HEK293T (cell line): ENCODE measurements at regions not wholly inside any gene's neighbourhood (a gene's known extent, or its start where the extent isn't known, plus 50 kb on each side); places are given as distances from the start of the nearest gene placed in this dataset.

Experiments
- CTCF ChIA-PET: fragments of 350-600 bp; formaldehyde crosslinking; extraction: SDS; loops from one replicate; lab custom pipeline; 2021; ENCODE audit warnings: antibody characterized with exemption, inconsistent platforms; lab: Yijun Ruan, JAX
- POLR2A ChIA-PET: fragments of 350-600 bp; formaldehyde crosslinking; extraction: SDS; loops from one replicate; lab custom pipeline; 2020; ENCODE audit warnings: antibody characterized with exemption, inconsistent platforms; lab: Yijun Ruan, JAX
- DNase-seq: peaks from one replicate; pipeline ENCODE4 v3.0.0; 2012; ENCODE audit warnings: mixed read lengths; ENCODE audit errors: extremely low spot score
- ARNT ChIP-seq: fragments of 450-650 bp; IDR thresholded peaks from 2 replicates; pipeline ENCODE4 v1.6.1; 2017; ENCODE audit warnings: mild to moderate bottlenecking
- BHLHE40 ChIP-seq: fragments of 450-650 bp; IDR thresholded peaks from 2 replicates; pipeline ENCODE4 v1.6.1; 2016; ENCODE audit warnings: mild to moderate bottlenecking, moderate library complexity, borderline replicate concordance
- CTBP1 ChIP-seq: fragments of 450-650 bp; IDR thresholded peaks from 2 replicates; pipeline ENCODE4 v1.6.1; 2016; ENCODE audit warnings: borderline replicate concordance
- ELF4 ChIP-seq: fragments of 450-650 bp; IDR thresholded peaks from 2 replicates; pipeline ENCODE4 v1.6.1; 2017; ENCODE audit warnings: antibody characterized with exemption
- FOXA1 ChIP-seq: fragments of 450-650 bp; IDR thresholded peaks from 2 replicates; pipeline ENCODE4 v1.6.1; 2016; ENCODE audit warnings: mild to moderate bottlenecking
- FOXK2 ChIP-seq: fragments of 450-650 bp; IDR thresholded peaks from 2 replicates; pipeline ENCODE4 v1.6.1; 2016; ENCODE audit warnings: mild to moderate bottlenecking
- FOXM1 ChIP-seq: fragments of 450-650 bp; IDR thresholded peaks from 2 replicates; pipeline ENCODE4 v1.6.1; 2017; ENCODE audit warnings: mild to moderate bottlenecking, borderline replicate concordance
- HDGF ChIP-seq: fragments of 450-650 bp; IDR thresholded peaks from 2 replicates; pipeline ENCODE4 v1.6.1; 2017; ENCODE audit warnings: antibody characterized with exemption, borderline replicate concordance
- L3MBTL2 ChIP-seq: fragments of 450-650 bp; conservative IDR thresholded peaks from 2 replicates; pipeline ENCODE4 v1.6.1; 2016; ENCODE audit warnings: mild to moderate bottlenecking
- LEF1 ChIP-seq: fragments of 450-650 bp; IDR thresholded peaks from 2 replicates; pipeline ENCODE4 v1.6.1; 2017; ENCODE audit warnings: mild to moderate bottlenecking, borderline replicate concordance
- NFRKB ChIP-seq: fragments of 450-650 bp; IDR thresholded peaks from 2 replicates; pipeline ENCODE4 v1.6.1; 2016; ENCODE audit warnings: mild to moderate bottlenecking, moderate library complexity
- SP1 ChIP-seq: fragments of 450-650 bp; IDR thresholded peaks from 2 replicates; pipeline ENCODE4 v1.6.1; 2017
- SUZ12 ChIP-seq: fragments of 450-650 bp; IDR thresholded peaks from 2 replicates; pipeline ENCODE4 v1.6.1; 2016; ENCODE audit warnings: mild to moderate bottlenecking
- TARDBP ChIP-seq: fragments of 450-650 bp; IDR thresholded peaks from 2 replicates; pipeline ENCODE4 v1.6.1; 2016
- ZNF384 ChIP-seq: fragments of 450-650 bp; IDR thresholded peaks from 2 replicates; pipeline ENCODE4 v1.6.1; 2016
- TF ChIP-seq, protein P1 (sequence below): fragments of 450-650 bp; IDR thresholded peaks from 2 replicates; pipeline ENCODE4 v1.6.1; 2016

- TF ChIP-seq FOXA1 (no peak), NFRKB (no peak), ELF4 (no peak), BHLHE40 (no peak), SUZ12 (no peak), ZNF384 (no peak), ARNT (no peak), HDGF (no peak), TARDBP (no peak), L3MBTL2 (no peak), FOXK2 (no peak), CTBP1 (no peak), SP1 (no peak), LEF1 (no peak), FOXM1 (no peak)
- TF ChIP-seq, protein P1, sequence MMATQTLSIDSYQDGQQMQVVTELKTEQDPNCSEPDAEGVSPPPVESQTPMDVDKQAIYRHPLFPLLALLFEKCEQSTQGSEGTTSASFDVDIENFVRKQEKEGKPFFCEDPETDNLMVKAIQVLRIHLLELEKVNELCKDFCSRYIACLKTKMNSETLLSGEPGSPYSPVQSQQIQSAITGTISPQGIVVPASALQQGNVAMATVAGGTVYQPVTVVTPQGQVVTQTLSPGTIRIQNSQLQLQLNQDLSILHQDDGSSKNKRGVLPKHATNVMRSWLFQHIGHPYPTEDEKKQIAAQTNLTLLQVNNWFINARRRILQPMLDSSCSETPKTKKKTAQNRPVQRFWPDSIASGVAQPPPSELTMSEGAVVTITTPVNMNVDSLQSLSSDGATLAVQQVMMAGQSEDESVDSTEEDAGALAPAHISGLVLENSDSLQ: no peak
- no peak for DNase-seq
- ChIA-PET CTCF (no interaction called here), POLR2A (no interaction called here)
Observed at GRCh38 chr18:60892855-60893254, 440.4 kb upstream of the CDH20 start.

DNA sequence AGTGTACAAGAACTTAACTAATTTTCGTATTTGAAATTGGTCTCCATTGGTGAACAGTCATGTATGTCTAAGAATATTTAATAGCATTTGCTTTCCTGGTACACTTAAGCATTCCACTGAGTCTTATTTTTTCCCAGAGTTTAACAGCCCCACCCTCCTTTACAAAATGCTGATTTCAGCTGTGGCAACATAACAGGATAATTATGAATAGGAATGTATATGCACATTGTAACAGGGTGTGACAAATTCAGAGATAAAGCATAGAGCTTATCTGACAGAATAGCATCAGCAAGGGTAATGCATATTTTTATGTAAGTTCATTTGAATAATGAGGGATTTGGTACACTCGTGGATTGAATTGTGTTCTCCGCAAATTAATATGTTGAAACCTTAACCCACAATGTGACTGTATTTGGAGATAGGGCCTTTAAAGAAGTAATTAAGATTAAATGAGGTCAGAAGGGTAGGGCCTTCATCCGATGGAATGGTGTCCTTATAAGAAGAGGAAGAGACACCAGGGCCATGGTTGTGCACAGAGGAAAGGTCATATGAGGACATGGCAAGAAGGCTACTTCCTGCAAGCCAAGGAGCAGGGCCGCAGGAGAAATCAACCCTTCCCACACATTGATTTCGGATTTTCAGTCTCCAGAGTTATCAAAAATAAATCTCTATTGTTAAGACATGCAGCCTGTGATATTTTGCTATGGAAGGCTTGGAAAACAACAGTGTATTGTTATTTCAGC is 439.7 kb upstream of the CDH20 start:
- no peak for DNase-seq
- ChIA-PET CTCF (no interaction called here), POLR2A (no interaction called here)
- TF ChIP-seq ARNT: no peak
- TF ChIP-seq L3MBTL2: no peak
- TF ChIP-seq, protein P1: no peak
- TF ChIP-seq ZNF384: no peak
- no peak for TF ChIP-seq LEF1
- no peak for TF ChIP-seq NFRKB
- TF ChIP-seq FOXM1: no peak
- TF ChIP-seq TARDBP: no peak
- no peak for TF ChIP-seq SP1
- TF ChIP-seq FOXK2: no peak
- TF ChIP-seq ELF4: no peak
- TF ChIP-seq SUZ12: no peak
- TF ChIP-seq HDGF: no peak
- TF ChIP-seq FOXA1: no peak
- TF ChIP-seq BHLHE40: no peak

DNA sequence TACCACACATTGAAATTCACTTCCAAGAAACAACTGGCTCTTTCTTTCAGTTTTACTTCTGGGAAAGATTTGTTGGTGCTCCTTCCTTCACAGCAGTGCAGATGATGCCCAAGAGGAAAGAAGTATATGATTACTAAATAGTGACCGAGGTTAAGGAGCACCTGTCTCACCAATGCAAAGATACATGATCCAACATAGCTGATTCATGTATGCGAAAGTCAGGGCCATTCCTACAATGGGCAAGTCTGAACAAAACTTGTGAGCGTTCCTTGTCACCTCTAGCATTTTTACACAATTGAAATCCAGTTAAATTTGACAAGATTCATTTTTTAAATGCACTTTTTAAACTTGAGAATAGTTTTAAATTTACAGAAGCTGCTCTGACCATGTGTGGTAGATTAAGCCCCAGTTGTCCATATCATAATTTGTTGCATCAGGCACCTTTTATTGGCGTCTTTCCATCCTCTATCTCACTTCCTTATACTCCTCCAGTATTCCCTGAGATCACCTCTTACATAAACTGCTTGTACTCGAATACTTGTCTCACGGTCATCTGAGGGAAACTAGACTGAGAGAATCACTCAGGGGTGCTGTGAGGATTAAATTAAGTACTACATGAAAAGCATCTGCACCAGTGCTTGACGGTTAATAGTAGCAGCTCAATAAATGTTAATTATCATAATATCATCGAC is 438.8 kb upstream of the CDH20 start:
- ChIA-PET CTCF (no interaction called here), POLR2A (no interaction called here)
- DNase-seq: no peak
- TF ChIP-seq, protein P1: no peak
- no peak for TF ChIP-seq NFRKB
- TF ChIP-seq LEF1: no peak
- no peak for TF ChIP-seq HDGF
- no peak for TF ChIP-seq L3MBTL2

- peak; percentile 5 for DNase-seq
- ChIA-PET POLR2A (no interaction called here), CTCF (no interaction called here)
- TF ChIP-seq FOXA1 (no peak), L3MBTL2 (no peak), LEF1 (no peak), CTBP1 (no peak), SP1 (no peak), FOXK2 (no peak), NFRKB (no peak), SUZ12 (no peak), FOXM1 (no peak), BHLHE40 (no peak)
- TF ChIP-seq, protein P1: no peak
Observed at GRCh38 chr18:60895181-60895580, 438.0 kb upstream of the CDH20 start.

DNA sequence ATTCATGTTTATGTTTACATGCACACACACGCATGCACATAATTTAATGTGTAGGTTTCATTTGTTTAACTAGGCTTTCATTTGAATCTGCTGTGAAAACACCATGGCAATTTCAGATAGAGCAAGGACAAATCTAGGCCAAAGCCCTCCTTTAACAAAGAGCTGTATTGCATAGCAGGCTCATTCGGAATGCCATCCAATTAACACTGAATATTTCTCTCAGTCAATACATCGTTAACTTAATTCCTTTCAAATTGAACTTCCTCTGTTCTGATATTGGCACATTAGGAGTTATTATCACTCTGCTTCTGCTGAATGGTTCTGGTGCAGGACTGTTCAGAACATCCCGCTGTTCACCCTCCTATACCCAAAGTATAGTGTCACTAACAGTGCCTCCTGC is 435.1 kb upstream of the CDH20 start:
- ChIA-PET CTCF (no interaction called here), POLR2A (no interaction called here)
- DNase-seq: no peak
- TF ChIP-seq ZNF384 (no peak), SUZ12 (no peak), LEF1 (no peak), ARNT (no peak), HDGF (no peak), CTBP1 (no peak), SP1 (no peak), TARDBP (no peak), ELF4 (no peak), FOXM1 (no peak), FOXA1 (no peak), BHLHE40 (no peak), FOXK2 (no peak), NFRKB (no peak), L3MBTL2 (no peak)
- TF ChIP-seq, protein P1: no peak
